K562 (cell line): ENCODE measurements at regions not wholly inside any gene's neighbourhood (a gene's known extent, or its start where the extent isn't known, plus 50 kb on each side); places are given as distances from the start of the nearest gene placed in this dataset.

Experiments
- ATAC-seq: fragments of 200-7000 bp; cut with Tn5 transposase; 3 replicates; pipeline ENCODE4 v1.9.1; 2020; ENCODE audit warnings: moderate library complexity
- BruUV-seq: library from RNA; stranded (reverse); fragments of 400-500 nt; replicated peaks from 2 replicates; lab custom pipeline; 2021; lab: Mats Ljungman, UMichigan
- CTCF ChIA-PET: fragments of 300-600 bp; formaldehyde crosslinking; extraction: SDS; loops from one replicate; lab custom pipeline; 2021; ENCODE audit warnings: low intra/inter-chr PET ratio; lab: Yijun Ruan, JAX
- POLR2A ChIA-PET: fragments of 300-600, 350-650 bp; sonication (Branson Sonifier 250); formaldehyde crosslinking; extraction: SDS; loops from one replicate; lab custom pipeline; 2021; ENCODE audit warnings: antibody characterized with exemption, inconsistent platforms; lab: Yijun Ruan, JAX
- DNase-seq, 4 experiments: peaks; one replicate each; pipeline versions ENCODE4 v3.0.0 to v3.0.0-alpha.2; 2011 to 2018; ENCODE audit warnings: low spot score in 3 of 4, mixed read lengths in 3 of 4; ENCODE audit errors: extremely low read depth in 1 of 4
- FAIRE-seq: peaks from 2 replicates; lab custom pipeline; 2011; peaks lifted over from hg19 to GRCh38; lab: Jason Lieb, UNC
- H2AFZ ChIP-seq: 2 replicates; pipeline ENCODE4 v1.6.0; 2011; ENCODE audit warnings: low read depth, low read length, control low read depth, inconsistent platforms
- H3K27ac ChIP-seq: fragments of 200-600 bp; 3 replicates; pipeline ENCODE4 v1.8.0; 2011; ENCODE audit warnings: low read depth, mild to moderate bottlenecking, control low read depth, inconsistent platforms, low read length, moderate library complexity, mixed read lengths; ENCODE audit errors: extremely low read depth
- H3K27me3 ChIP-seq, 2 experiments: fragments of 300-600 bp in 1 of 2; 2 replicates in 1 of 2; 3 replicates in 1 of 2; pipeline versions ENCODE4 v1.6.0 to v1.8.0; 2011; ENCODE audit warnings: inconsistent platforms in 2 of 2, low read length in 2 of 2, mild to moderate bottlenecking in 1 of 2, mixed read lengths in 1 of 2, moderate library complexity in 1 of 2; ENCODE audit not compliant: control insufficient read depth in 2 of 2, insufficient read depth in 2 of 2
- H3K36me3 ChIP-seq: fragments of 300-600 bp; 3 replicates; pipeline ENCODE4 v1.8.0; 2011; ENCODE audit warnings: mild to moderate bottlenecking, low read length, inconsistent platforms; ENCODE audit not compliant: control insufficient read depth, insufficient read depth
- H3K4me1 ChIP-seq, 2 experiments: fragments of 200-600 bp in 1 of 2; replicated peaks in 1 of 2; 2 replicates in 1 of 2; 3 replicates in 1 of 2; pipeline versions ENCODE4 v1.5.1 to v1.8.0; 2011; ENCODE audit warnings: inconsistent platforms in 2 of 2, low read length in 2 of 2, mild to moderate bottlenecking in 1 of 2, mixed read lengths in 1 of 2, moderate library complexity in 1 of 2; ENCODE audit not compliant: control insufficient read depth in 2 of 2, insufficient read depth in 2 of 2
- H3K4me2 ChIP-seq: 2 replicates; pipeline ENCODE4 v1.6.1; 2011; ENCODE audit warnings: low read length, control low read depth, inconsistent platforms, mixed read lengths; ENCODE audit not compliant: insufficient read depth
- H3K4me3 ChIP-seq: fragments of 200-600 bp; sonication (generic), shearing (Covaris generic); 2 replicates; pipeline ENCODE4 v1.5.1; 2016; ENCODE audit warnings: control low read depth, inconsistent platforms
- H3K79me2 ChIP-seq: fragments of 200-600 bp; 3 replicates; pipeline ENCODE4 v1.8.0; 2011; ENCODE audit warnings: low read length, inconsistent platforms; ENCODE audit not compliant: control insufficient read depth, insufficient read depth
- H3K9ac ChIP-seq, 2 experiments: 2 replicates each; pipeline versions ENCODE4 v1.6.0 to v1.6.1; 2011; ENCODE audit warnings: low read depth in 2 of 2, low read length in 2 of 2, control low read depth in 1 of 2, inconsistent platforms in 1 of 2, mild to moderate bottlenecking in 1 of 2, mixed read lengths in 1 of 2; ENCODE audit not compliant: insufficient read depth in 1 of 2
- H3K9me1 ChIP-seq: one replicate; pipeline ENCODE4 v1.6.0; 2011; ENCODE audit warnings: inconsistent platforms, mild to moderate bottlenecking, low read length, moderate library complexity; ENCODE audit not compliant: control insufficient read depth, insufficient read depth
- H3K9me3 ChIP-seq: replicated peaks from 2 replicates; pipeline ENCODE4 v1.5.1; 2011; ENCODE audit warnings: low read depth, low read length, inconsistent platforms; ENCODE audit not compliant: control insufficient read depth, insufficient read depth
- H4K20me1 ChIP-seq: replicated peaks from 2 replicates; pipeline ENCODE4 v1.6.1; 2011; ENCODE audit warnings: low read length, inconsistent platforms, mixed read lengths; ENCODE audit not compliant: control insufficient read depth, insufficient read depth
- BRCA1 ChIP-seq, 2 experiments: fragments of 450-650 bp in 1 of 2; sonication (generic) in 1 of 2; formaldehyde crosslinking in 1 of 2; IDR thresholded peaks; 2 replicates each; pipeline versions ENCODE4 v1.5.0 to v1.6.1; 2017 to 2020; ENCODE audit warnings: mild to moderate bottlenecking in 1 of 2, missing genetic modification reagents in 1 of 2
- DLX4 ChIP-seq: fragments of 250-450 bp; sonication (Bioruptor Pico); IDR thresholded peaks from 2 replicates; pipeline ENCODE4 v1.6.1; 2021; ENCODE audit warnings: mild to moderate bottlenecking
- NR2C2 ChIP-seq, 2 experiments: fragments of 200-800 bp in 1 of 2; sonication (Bioruptor generic) in 1 of 2; sonication (generic) in 1 of 2; formaldehyde crosslinking in 1 of 2; IDR thresholded peaks; 2 replicates each; pipeline versions ENCODE4 v1.6.1 to v1.8.0; 2016 to 2022; ENCODE audit warnings: mild to moderate bottlenecking in 1 of 2, missing compliant biosample characterization in 1 of 2, missing genetic modification characterization in 1 of 2, missing genetic modification reagents in 1 of 2
- RBM22 ChIP-seq: fragments of 200-400 bp; formaldehyde crosslinking; IDR thresholded peaks from 2 replicates; pipeline ENCODE4 v1.6.1; 2018; ENCODE audit warnings: low read length, low read depth; ENCODE audit not compliant: poor library complexity, severe bottlenecking
- RFX5 ChIP-seq: IDR thresholded peaks from 2 replicates; pipeline ENCODE4 v1.6.1; 2011; ENCODE audit warnings: low read depth, mild to moderate bottlenecking, improper control_type of control experiment, low read length
- RREB1 ChIP-seq: fragments of 250-450 bp; sonication (Bioruptor Pico); IDR thresholded peaks from 2 replicates; pipeline ENCODE4 v1.4.0; 2020
- SNIP1 ChIP-seq: fragments of 450-650 bp; IDR thresholded peaks from 2 replicates; pipeline ENCODE4 v1.7.1; 2017; ENCODE audit warnings: low read depth, mild to moderate bottlenecking
- SP1 ChIP-seq: sonication (generic); formaldehyde crosslinking; IDR thresholded peaks from 2 replicates; pipeline ENCODE4 v1.8.1; 2022; ENCODE audit warnings: mild to moderate bottlenecking, missing genetic modification reagents
- SRF ChIP-seq, 2 experiments: fragments of 250-450, 450-650 bp in 1 of 2; sonication (Bioruptor Pico) in 1 of 2; sonication (generic) in 1 of 2; formaldehyde crosslinking; IDR thresholded peaks; 2 replicates each; pipeline versions ENCODE4 v1.5.0 to v1.5.1; 2020 to 2022; ENCODE audit warnings: mild to moderate bottlenecking in 1 of 2, missing genetic modification reagents in 1 of 2
- SRSF3 ChIP-seq: fragments of 200-400 bp; formaldehyde crosslinking; IDR thresholded peaks from 2 replicates; pipeline ENCODE4 v1.6.1; 2016; ENCODE audit warnings: mild to moderate bottlenecking, low read length, moderate library complexity; ENCODE audit not compliant: insufficient read depth
- XRCC5 ChIP-seq: fragments of 200-400 bp; formaldehyde crosslinking; IDR thresholded peaks from 2 replicates; pipeline ENCODE4 v1.6.1; 2017; ENCODE audit warnings: low read depth, mild to moderate bottlenecking, low read length
- ZC3H8 ChIP-seq: fragments of 450-650 bp; IDR thresholded peaks from 2 replicates; pipeline ENCODE4 v1.6.1; 2017
- ZEB2 ChIP-seq: fragments of 450-650 bp; IDR thresholded peaks from 2 replicates; pipeline ENCODE4 v1.6.1; 2016
- ZNF124 ChIP-seq: sonication (generic); formaldehyde crosslinking; IDR thresholded peaks from 2 replicates; pipeline ENCODE4 v1.8.1; 2022; ENCODE audit warnings: missing genetic modification reagents
- ZNF282 ChIP-seq: sonication (generic); formaldehyde crosslinking; IDR thresholded peaks from 2 replicates; pipeline ENCODE4 v1.8.1; 2023; ENCODE audit warnings: missing genetic modification reagents
- WGBS: fragments of 100-300 bp; shearing (Covaris generic); methylation state at CpG from one replicate; pipeline ENCODE4 v1.1.6; 2016; ENCODE audit warnings: low coverage, mixed read lengths; ENCODE audit not compliant: insufficient coverage; ENCODE audit errors: missing lambda C conversion rate; 5-methylcytosine and 5-hydroxymethylcytosine counted together
- in situ Hi-C: fragments of 300-500 bp; cut with MboI; formaldehyde crosslinking; loops from 4 replicates; pipeline ENCODE4 v1.15.0; 2018; ENCODE audit warnings: inconsistent platforms, mixed read lengths
- intact Hi-C: fragments of 100-400 bp; cut with micrococcal nuclease; formaldehyde crosslinking; loops from 2 replicates; pipeline ENCODE4 v1.14.2; 2022

- no peak for TF ChIP-seq RREB1 (CRISPR knock-in tag)
- TF ChIP-seq, all 486 proteins: peak for 0
Observed at GRCh38 chr18:70683263-70683662, 394.4 kb downstream of the SOCS6 start (continued).

GRCh38 chr18:70674896-70675295 is 386.1 kb downstream of the SOCS6 start:
- ATAC-seq (no peak), FAIRE-seq (no peak), DNase-seq (no peak)
- intact Hi-C loops = no loop called here
- no peaks in the 10 kb centered on the region for H3K36me3 ChIP-seq
- TF ChIP-seq SP1 (CRISPR knock-in tag) (no peak), ZC3H8 (no peak), SRF (CRISPR knock-in tag; IDR thresholded peaks at IDR 0.05) (no peak), ZNF282 (no peak), SRSF3 (no peak), RBM22 (no peak), ZEB2 (no peak), SNIP1 (no peak), XRCC5 (no peak), ZNF124 (CRISPR knock-in tag) (no peak), BRCA1 (IDR thresholded peaks at IDR 0.05) (no peak), BRCA1 (CRISPR knock-in tag; IDR thresholded peaks at IDR 0.05) (no peak), RFX5 (no peak), NR2C2 (CRISPR knock-in tag; IDR thresholded peaks at IDR 0.05) (no peak), NR2C2 (tag; IDR thresholded peaks at IDR 0.05) (no peak), DLX4 (CRISPR knock-in tag) (no peak)
- H4K20me1 ChIP-seq = no peaks in the 10 kb centered on the region
- H3K79me2 ChIP-seq = no peaks in the 10 kb centered on the region
- no peaks in the 10 kb centered on the region for H3K4me1 ChIP-seq
- ChIA-PET CTCF (no interaction called here), POLR2A (no interaction called here)
- H3K4me3 ChIP-seq = no peak overlapping the region
- no peaks in the 10 kb centered on the region for H3K9me1 ChIP-seq
- in situ Hi-C loops = no loop called here
- BruUV-seq = no TSS peak
- WGBS = 0% methylated on average over 3 of the region's 3 CpGs
- H3K9ac ChIP-seq = no peak overlapping the region
- H2AFZ ChIP-seq = no peak overlapping the region
- no peaks in the 10 kb centered on the region for H3K27me3 ChIP-seq
- no peaks in the 10 kb centered on the region for H3K9me3 ChIP-seq
- H3K27ac ChIP-seq = no peak overlapping the region
- no peak overlapping the region for H3K4me2 ChIP-seq
